ENCODE measurements at regions not wholly inside any gene's neighbourhood (a gene's known extent, or its start where the extent isn't known, plus 50 kb on each side); places are given as distances from the start of the nearest gene placed in this dataset.

DNA sequence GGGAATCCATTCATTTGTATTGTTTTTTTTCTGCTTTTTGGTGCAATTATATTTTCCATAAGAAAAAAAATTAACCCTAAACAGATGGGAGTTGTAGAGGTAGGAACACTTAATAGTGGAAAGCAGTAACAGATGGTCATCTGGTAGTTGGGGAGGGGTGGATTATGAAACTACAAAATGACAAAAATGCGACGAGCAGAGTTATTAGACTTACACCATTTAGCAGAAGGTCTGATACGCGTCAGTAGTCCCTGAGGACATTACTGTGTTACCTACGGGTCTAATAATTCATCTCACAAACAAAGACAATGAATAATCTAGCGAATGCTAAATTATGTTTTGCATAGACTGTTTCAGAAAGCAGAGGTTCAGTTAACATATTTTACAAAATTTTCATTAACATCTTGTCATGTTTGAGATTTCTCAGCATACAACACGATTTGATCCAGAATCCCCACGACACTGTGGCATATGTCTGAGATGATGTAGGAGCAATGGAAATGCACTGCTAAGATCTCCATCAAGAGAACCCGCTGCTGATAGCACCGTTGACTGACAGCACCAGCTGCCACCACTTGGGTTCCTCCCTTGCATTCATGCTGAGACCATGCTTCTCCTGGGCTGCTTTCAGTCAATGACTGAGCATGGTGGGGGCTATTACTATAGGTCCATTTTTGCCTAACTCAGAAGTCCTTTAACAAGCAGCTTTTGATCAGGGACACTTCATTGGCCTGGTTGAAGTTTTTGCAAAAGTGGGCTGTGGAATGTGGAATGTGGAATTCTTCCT lies 182.2 kb upstream of the CPHXL start:
- intact Hi-C loops (cut with DNase I), result no loop called here

DNA sequence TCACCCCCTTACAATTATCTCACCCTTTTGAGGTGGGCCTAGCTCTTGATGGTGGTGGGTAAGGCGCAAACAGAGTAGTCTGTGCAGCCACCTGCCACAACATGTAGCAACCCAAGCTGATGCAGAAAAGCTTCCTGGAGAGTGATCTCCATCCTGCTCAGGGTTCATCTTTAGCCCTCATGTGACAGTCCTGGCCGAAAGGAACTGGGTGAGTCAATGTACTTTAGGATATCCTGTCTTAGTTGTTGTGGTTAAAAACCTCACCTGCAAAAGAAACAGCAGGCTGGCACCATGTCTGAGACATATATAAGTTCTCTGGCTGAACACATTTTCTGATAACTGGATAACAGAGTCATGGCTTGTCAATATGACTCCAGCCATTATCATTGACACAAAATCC lies 183.5 kb upstream of the CPHXL start:
- intact Hi-C loops (cut with DNase I), result no loop called here
- no peaks in the 10 kb centered on the region for H3K9me3 ChIP-seq

More for the DNA sequence above, 182.2 kb upstream of the CPHXL start:
- Histone ChIP-seq H3K4me1 (no peaks in the 10 kb centered on the region), H3K27ac (no peak overlapping the region), H3K4me3 (no peak overlapping the region), H3K36me3 (no peaks in the 10 kb centered on the region), H3K27me3 (no peaks in the 10 kb centered on the region), H3K9me3 (no peaks in the 10 kb centered on the region)
- TF ChIP-seq, protein P1, sequence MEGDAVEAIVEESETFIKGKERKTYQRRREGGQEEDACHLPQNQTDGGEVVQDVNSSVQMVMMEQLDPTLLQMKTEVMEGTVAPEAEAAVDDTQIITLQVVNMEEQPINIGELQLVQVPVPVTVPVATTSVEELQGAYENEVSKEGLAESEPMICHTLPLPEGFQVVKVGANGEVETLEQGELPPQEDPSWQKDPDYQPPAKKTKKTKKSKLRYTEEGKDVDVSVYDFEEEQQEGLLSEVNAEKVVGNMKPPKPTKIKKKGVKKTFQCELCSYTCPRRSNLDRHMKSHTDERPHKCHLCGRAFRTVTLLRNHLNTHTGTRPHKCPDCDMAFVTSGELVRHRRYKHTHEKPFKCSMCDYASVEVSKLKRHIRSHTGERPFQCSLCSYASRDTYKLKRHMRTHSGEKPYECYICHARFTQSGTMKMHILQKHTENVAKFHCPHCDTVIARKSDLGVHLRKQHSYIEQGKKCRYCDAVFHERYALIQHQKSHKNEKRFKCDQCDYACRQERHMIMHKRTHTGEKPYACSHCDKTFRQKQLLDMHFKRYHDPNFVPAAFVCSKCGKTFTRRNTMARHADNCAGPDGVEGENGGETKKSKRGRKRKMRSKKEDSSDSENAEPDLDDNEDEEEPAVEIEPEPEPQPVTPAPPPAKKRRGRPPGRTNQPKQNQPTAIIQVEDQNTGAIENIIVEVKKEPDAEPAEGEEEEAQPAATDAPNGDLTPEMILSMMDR (IDR thresholded peaks at IDR 0.05), result no peak
- no peak for DNase-seq (ENCODE audit: low spot score in 2 of 2)

DNA sequence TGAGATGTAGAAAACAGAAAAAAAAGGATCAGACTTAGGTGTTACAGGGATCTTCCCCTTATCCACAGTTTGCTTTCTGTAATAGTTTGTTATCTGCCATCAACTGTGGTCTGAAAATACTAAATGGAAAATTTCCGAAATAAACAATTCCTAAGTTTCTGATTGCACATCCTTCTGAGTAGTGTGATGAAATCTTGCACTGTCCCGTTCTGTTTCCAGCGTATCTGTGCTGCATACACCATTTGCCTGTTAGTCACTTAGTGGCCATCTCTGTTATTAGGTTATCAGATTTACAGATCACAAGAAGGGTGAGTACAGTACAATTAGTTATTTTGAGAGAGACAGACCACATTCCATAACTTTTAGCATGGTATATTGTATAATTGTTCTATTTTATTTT lies 185.6 kb upstream of the CPHXL start:
- H3K36me3 ChIP-seq, result no peaks in the 10 kb centered on the region
- TF ChIP-seq, protein P1 (IDR thresholded peaks at IDR 0.05), result no peak
- no peak overlapping the region for H3K4me3 ChIP-seq
- H3K4me1 ChIP-seq, result no peaks in the 10 kb centered on the region
- no peaks in the 10 kb centered on the region for H3K9me3 ChIP-seq
- intact Hi-C loops (cut with DNase I), result no loop called here
- no peaks in the 10 kb centered on the region for H3K27me3 ChIP-seq
- DNase-seq (ENCODE audit: low spot score in 2 of 2), result no peak
- H3K27ac ChIP-seq, result no peak overlapping the region

More for the DNA sequence above, 183.5 kb upstream of the CPHXL start:
- no peak for DNase-seq (ENCODE audit: low spot score in 2 of 2)
- Histone ChIP-seq H3K4me1 (no peaks in the 10 kb centered on the region), H3K27me3 (no peaks in the 10 kb centered on the region), H3K27ac (no peak overlapping the region), H3K4me3 (no peak overlapping the region), H3K36me3 (no peaks in the 10 kb centered on the region)
- TF ChIP-seq, protein P1 (IDR thresholded peaks at IDR 0.05), result no peak

DNA sequence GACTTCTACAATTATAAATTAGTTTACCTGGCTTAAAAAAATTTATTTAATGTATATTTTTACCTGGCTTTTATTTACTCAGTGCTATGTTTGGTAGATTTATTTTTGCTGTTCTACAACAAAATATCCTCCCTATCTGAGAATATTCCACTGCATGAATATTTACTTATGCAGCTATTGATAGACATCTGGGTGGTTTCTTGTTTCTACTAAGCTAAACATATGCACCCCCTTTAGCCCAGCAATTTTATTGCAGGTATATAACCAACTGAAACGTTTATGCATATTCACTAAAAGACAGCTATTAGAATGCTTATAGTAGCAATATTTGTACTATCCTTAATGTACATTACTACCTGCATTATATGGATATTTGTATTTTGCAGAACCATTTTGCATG lies 187.7 kb upstream of the CPHXL start:
- H3K4me1 ChIP-seq, result no peaks in the 10 kb centered on the region
- H3K4me3 ChIP-seq, result no peak overlapping the region
- DNase-seq (ENCODE audit: low spot score in 2 of 2), result no peak
- TF ChIP-seq, protein P1 (IDR thresholded peaks at IDR 0.05), result no peak
- no peaks in the 10 kb centered on the region for H3K36me3 ChIP-seq
- H3K9me3 ChIP-seq, result no peaks in the 10 kb centered on the region
- intact Hi-C loops (cut with DNase I), result no loop called here
- H3K27me3 ChIP-seq, result no peaks in the 10 kb centered on the region
- no peak overlapping the region for H3K27ac ChIP-seq

DNA sequence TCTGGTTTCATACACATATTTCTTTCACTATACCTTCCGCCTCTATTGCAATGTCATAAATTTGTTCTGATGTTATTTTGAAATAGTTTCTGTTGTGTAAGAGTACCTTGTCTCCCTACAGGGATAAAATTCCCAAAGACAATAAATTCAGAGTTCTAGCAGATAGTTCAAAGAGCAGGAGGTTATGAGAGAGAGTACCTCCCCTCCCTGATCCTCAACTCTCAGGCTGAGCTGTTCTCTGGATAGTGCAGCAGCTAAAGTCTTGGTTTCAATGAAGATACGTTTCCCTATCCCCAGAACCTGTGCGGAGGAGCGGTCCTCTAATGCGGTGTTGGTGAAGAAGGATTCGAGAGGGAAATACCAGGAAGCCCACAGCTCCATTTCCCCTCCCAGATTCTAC lies 190.2 kb upstream of the CPHXL start:
- no peaks in the 10 kb centered on the region for H3K27me3 ChIP-seq
- no peak overlapping the region for H3K4me3 ChIP-seq
- intact Hi-C loops (cut with DNase I), result no loop called here
- H3K9me3 ChIP-seq, result no peaks in the 10 kb centered on the region
- H3K36me3 ChIP-seq, result no peaks in the 10 kb centered on the region
- DNase-seq (ENCODE audit: low spot score in 2 of 2), result no peak
- TF ChIP-seq, protein P1 (IDR thresholded peaks at IDR 0.05), result no peak
- no peak overlapping the region for H3K27ac ChIP-seq
- H3K4me1 ChIP-seq, result no peaks in the 10 kb centered on the region

Measured in ascending aorta (tissue), 2 donors.